WTC11 (cell line): ENCODE measurements at regions not wholly inside any gene's neighbourhood (a gene's known extent, or its start where the extent isn't known, plus 50 kb on each side); places are given as distances from the start of the nearest gene placed in this dataset.

Experiments used
- ATAC-seq: fragments of 200-7000 bp; cut with Tn5 transposase; 2 replicates; pipeline ENCODE4 v1.10.0; 2021; ENCODE audit warnings: mild to moderate bottlenecking, moderate library complexity
- CTCF ChIA-PET: fragments of 300-600 bp; sonication (Branson Sonifier 250); formaldehyde crosslinking; loops from one replicate; lab custom pipeline; 2021; ENCODE audit warnings: antibody characterized with exemption; lab: Charles Lee
- POLR2A ChIA-PET: fragments of 350-600 bp; sonication (Branson Sonifier 250); formaldehyde crosslinking; loops from one replicate; lab custom pipeline; 2021; ENCODE audit warnings: antibody characterized with exemption; lab: Charles Lee
- DNase-seq: peaks from one replicate; pipeline ENCODE4 v3.0.0; 2021; ENCODE audit warnings: low spot score
- H3K27ac Mint-ChIP-seq: 2 replicates; pipeline ENCODE4 v1.8.0; 2021; ENCODE audit warnings: mixed read lengths
- H3K27me3 Mint-ChIP-seq: 2 replicates; pipeline ENCODE4 v1.8.0; 2021; ENCODE audit warnings: low read depth, mild to moderate bottlenecking, moderate library complexity, mixed read lengths
- H3K36me3 Mint-ChIP-seq: 2 replicates; pipeline ENCODE4 v1.8.0; 2021; ENCODE audit warnings: mixed read lengths
- H3K4me1 Mint-ChIP-seq: 2 replicates; pipeline ENCODE4 v1.8.0; 2022; ENCODE audit warnings: mixed read lengths
- H3K4me3 Mint-ChIP-seq: 2 replicates; pipeline ENCODE4 v1.8.0; 2021; ENCODE audit warnings: mild to moderate bottlenecking, moderate library complexity, mixed read lengths
- H3K9me3 Mint-ChIP-seq: 2 replicates; pipeline ENCODE4 v1.8.0; 2021; ENCODE audit warnings: mixed read lengths
- ATF1 ChIP-seq: sonication (generic); formaldehyde crosslinking; IDR thresholded peaks from 2 replicates; pipeline ENCODE4 v1.8.1; 2023; ENCODE audit warnings: mild to moderate bottlenecking, moderate library complexity, missing genetic modification reagents
- ETV6 ChIP-seq: sonication (generic); formaldehyde crosslinking; IDR thresholded peaks from 2 replicates; pipeline ENCODE4 v1.8.1; 2022; ENCODE audit warnings: mild to moderate bottlenecking, missing genetic modification reagents
- KAT7 ChIP-seq: sonication (generic); formaldehyde crosslinking; IDR thresholded peaks from 2 replicates; pipeline ENCODE4 v1.8.1; 2023; ENCODE audit warnings: missing genetic modification reagents, mild to moderate bottlenecking, borderline replicate concordance
- NFATC4 ChIP-seq: fragments of 250-450 bp; sonication (Bioruptor Pico); IDR thresholded peaks from 2 replicates; pipeline ENCODE4 v1.9.0; 2021; ENCODE audit warnings: mild to moderate bottlenecking
- NR3C1 ChIP-seq: sonication (generic); formaldehyde crosslinking; conservative IDR thresholded peaks from 2 replicates; pipeline ENCODE4 v1.8.1; 2023; ENCODE audit warnings: low read depth, mild to moderate bottlenecking, missing genetic modification reagents
- OVOL2 ChIP-seq: fragments of 250-450 bp; sonication (Bioruptor Pico); IDR thresholded peaks from 2 replicates; pipeline ENCODE4 v1.9.0; 2021; ENCODE audit warnings: mild to moderate bottlenecking, borderline replicate concordance
- PRRX2 ChIP-seq: fragments of 250-450 bp; sonication (Bioruptor Pico); IDR thresholded peaks from 2 replicates; pipeline ENCODE4 v1.8.0; 2021; ENCODE audit warnings: mild to moderate bottlenecking
- SMAD4 ChIP-seq: sonication (generic); formaldehyde crosslinking; IDR thresholded peaks from 2 replicates; pipeline ENCODE4 v1.8.0; 2022; ENCODE audit warnings: mild to moderate bottlenecking, missing genetic modification reagents
- ZNF121 ChIP-seq: sonication (generic); formaldehyde crosslinking; IDR thresholded peaks from 2 replicates; pipeline ENCODE4 v1.8.0; 2023; ENCODE audit warnings: missing genetic modification reagents
- TF ChIP-seq, protein P1 (sequence below): sonication (generic); formaldehyde crosslinking; IDR thresholded peaks from 2 replicates; pipeline ENCODE4 v1.8.0; 2022; ENCODE audit warnings: mild to moderate bottlenecking, missing genetic modification reagents
- TF ChIP-seq, protein P2 (sequence below): fragments of 250-450 bp; sonication (Bioruptor Pico); IDR thresholded peaks from 2 replicates; pipeline ENCODE4 v2.1.2; 2022; ENCODE audit warnings: mild to moderate bottlenecking, moderate library complexity
- TF ChIP-seq, protein P3 (sequence below): sonication (generic); formaldehyde crosslinking; IDR thresholded peaks from 2 replicates; pipeline ENCODE4 v1.8.1; 2023; ENCODE audit warnings: mild to moderate bottlenecking, missing genetic modification reagents, borderline replicate concordance
- TF ChIP-seq, protein P4 (sequence below): sonication (generic); formaldehyde crosslinking; IDR thresholded peaks from 2 replicates; pipeline ENCODE4 v1.8.1; 2023; ENCODE audit warnings: mild to moderate bottlenecking, missing genetic modification reagents, moderate library complexity
- TF ChIP-seq, protein P5 (sequence below): fragments of 200-600 bp; IDR thresholded peaks from 2 replicates; pipeline ENCODE4 v1.8.0; 2022; ENCODE audit warnings: antibody characterized with exemption

DNA sequence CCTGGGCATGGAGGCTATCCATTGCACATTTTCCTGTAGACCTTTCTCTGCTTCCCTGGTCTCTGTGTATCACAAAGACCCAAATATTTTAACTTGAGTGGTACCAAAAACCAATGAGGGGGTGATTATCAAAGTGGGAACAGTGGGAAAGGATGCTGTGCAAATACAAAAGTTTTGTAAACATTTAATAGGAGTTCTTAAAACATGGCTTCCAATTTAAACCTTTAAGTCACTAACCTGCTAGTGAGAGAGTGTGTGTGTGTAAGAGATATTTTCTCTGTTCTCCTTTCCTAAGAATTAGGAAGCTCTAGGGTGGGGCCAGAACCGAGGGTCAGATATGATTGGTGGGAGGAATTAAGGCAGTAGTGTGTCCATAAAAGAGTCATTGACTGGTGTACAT is 64.5 kb upstream of the ARHGAP5 start (continued):
- TF ChIP-seq PRRX2 (CRISPR knock-in tag) (no peak), ETV6 (no peak), KAT7 (no peak), NFATC4 (CRISPR knock-in tag) (no peak), NR3C1 (CRISPR knock-in tag) (no peak), SMAD4 (CRISPR knock-in tag) (no peak), OVOL2 (CRISPR knock-in tag) (no peak)
- TF ChIP-seq, protein P1, sequence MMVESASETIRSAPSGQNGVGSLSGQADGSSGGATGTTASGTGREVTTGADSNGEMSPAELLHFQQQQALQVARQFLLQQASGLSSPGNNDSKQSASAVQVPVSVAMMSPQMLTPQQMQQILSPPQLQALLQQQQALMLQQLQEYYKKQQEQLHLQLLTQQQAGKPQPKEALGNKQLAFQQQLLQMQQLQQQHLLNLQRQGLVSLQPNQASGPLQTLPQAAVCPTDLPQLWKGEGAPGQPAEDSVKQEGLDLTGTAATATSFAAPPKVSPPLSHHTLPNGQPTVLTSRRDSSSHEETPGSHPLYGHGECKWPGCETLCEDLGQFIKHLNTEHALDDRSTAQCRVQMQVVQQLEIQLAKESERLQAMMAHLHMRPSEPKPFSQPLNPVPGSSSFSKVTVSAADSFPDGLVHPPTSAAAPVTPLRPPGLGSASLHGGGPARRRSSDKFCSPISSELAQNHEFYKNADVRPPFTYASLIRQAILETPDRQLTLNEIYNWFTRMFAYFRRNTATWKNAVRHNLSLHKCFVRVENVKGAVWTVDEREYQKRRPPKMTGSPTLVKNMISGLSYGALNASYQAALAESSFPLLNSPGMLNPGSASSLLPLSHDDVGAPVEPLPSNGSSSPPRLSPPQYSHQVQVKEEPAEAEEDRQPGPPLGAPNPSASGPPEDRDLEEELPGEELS, result no peak
- TF ChIP-seq, protein P2, sequence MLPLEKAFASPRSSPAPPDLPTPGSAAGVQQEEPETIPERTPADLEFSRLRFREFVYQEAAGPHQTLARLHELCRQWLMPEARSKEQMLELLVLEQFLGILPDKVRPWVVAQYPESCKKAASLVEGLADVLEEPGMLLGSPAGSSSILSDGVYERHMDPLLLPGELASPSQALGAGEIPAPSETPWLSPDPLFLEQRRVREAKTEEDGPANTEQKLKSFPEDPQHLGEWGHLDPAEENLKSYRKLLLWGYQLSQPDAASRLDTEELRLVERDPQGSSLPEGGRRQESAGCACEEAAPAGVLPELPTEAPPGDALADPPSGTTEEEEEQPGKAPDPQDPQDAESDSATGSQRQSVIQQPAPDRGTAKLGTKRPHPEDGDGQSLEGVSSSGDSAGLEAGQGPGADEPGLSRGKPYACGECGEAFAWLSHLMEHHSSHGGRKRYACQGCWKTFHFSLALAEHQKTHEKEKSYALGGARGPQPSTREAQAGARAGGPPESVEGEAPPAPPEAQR (CRISPR knock-in tag), result no peak
- TF ChIP-seq, protein P3, sequence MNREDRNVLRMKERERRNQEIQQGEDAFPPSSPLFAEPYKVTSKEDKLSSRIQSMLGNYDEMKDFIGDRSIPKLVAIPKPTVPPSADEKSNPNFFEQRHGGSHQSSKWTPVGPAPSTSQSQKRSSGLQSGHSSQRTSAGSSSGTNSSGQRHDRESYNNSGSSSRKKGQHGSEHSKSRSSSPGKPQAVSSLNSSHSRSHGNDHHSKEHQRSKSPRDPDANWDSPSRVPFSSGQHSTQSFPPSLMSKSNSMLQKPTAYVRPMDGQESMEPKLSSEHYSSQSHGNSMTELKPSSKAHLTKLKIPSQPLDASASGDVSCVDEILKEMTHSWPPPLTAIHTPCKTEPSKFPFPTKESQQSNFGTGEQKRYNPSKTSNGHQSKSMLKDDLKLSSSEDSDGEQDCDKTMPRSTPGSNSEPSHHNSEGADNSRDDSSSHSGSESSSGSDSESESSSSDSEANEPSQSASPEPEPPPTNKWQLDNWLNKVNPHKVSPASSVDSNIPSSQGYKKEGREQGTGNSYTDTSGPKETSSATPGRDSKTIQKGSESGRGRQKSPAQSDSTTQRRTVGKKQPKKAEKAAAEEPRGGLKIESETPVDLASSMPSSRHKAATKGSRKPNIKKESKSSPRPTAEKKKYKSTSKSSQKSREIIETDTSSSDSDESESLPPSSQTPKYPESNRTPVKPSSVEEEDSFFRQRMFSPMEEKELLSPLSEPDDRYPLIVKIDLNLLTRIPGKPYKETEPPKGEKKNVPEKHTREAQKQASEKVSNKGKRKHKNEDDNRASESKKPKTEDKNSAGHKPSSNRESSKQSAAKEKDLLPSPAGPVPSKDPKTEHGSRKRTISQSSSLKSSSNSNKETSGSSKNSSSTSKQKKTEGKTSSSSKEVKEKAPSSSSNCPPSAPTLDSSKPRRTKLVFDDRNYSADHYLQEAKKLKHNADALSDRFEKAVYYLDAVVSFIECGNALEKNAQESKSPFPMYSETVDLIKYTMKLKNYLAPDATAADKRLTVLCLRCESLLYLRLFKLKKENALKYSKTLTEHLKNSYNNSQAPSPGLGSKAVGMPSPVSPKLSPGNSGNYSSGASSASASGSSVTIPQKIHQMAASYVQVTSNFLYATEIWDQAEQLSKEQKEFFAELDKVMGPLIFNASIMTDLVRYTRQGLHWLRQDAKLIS, result no peak

DNA sequence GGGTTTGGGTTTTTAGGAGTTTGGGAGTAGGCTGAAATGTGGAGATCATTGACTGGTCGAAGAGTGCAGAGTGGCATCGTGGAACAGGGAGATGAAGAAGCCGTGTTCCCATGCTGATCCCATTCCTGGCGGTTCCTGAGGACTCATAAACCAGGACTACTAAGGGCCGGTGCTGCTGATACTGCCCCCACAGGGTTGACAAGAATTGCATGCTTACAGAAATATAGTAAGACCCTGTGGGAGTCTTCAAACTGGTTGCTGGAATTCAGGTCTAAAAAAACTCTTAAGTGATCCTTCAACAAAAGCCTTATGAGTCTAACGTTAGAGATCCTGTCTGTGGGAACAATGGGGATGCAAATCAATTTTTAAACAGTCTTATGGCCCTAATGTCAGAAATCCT is 64.0 kb upstream of the ARHGAP5 start:
- ChIA-PET CTCF (no interaction called here), POLR2A (no interaction called here)
- Mint-ChIP-seq H3K27ac (no peak overlapping the region), H3K4me1 (0 out of 2 replicates have a peak, but pooled peaks cover 3% of the 10 kb centered on the region), H3K27me3 (peaks cover 8% of the 10 kb centered on the region), H3K9me3 (no peaks in the 10 kb centered on the region), H3K36me3 (no peaks in the 10 kb centered on the region), H3K4me3 (no peak overlapping the region)
- ATAC-seq, result peak; percentile 97
- DNase-seq, result peak; percentile 43
- TF ChIP-seq, protein P4, sequence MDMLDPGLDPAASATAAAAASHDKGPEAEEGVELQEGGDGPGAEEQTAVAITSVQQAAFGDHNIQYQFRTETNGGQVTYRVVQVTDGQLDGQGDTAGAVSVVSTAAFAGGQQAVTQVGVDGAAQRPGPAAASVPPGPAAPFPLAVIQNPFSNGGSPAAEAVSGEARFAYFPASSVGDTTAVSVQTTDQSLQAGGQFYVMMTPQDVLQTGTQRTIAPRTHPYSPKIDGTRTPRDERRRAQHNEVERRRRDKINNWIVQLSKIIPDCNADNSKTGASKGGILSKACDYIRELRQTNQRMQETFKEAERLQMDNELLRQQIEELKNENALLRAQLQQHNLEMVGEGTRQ (CRISPR knock-in tag), result no peak
- TF ChIP-seq, protein P5, sequence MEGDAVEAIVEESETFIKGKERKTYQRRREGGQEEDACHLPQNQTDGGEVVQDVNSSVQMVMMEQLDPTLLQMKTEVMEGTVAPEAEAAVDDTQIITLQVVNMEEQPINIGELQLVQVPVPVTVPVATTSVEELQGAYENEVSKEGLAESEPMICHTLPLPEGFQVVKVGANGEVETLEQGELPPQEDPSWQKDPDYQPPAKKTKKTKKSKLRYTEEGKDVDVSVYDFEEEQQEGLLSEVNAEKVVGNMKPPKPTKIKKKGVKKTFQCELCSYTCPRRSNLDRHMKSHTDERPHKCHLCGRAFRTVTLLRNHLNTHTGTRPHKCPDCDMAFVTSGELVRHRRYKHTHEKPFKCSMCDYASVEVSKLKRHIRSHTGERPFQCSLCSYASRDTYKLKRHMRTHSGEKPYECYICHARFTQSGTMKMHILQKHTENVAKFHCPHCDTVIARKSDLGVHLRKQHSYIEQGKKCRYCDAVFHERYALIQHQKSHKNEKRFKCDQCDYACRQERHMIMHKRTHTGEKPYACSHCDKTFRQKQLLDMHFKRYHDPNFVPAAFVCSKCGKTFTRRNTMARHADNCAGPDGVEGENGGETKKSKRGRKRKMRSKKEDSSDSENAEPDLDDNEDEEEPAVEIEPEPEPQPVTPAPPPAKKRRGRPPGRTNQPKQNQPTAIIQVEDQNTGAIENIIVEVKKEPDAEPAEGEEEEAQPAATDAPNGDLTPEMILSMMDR, result peak; percentile 16; the same call in 1 of the 2 replicates

DNA sequence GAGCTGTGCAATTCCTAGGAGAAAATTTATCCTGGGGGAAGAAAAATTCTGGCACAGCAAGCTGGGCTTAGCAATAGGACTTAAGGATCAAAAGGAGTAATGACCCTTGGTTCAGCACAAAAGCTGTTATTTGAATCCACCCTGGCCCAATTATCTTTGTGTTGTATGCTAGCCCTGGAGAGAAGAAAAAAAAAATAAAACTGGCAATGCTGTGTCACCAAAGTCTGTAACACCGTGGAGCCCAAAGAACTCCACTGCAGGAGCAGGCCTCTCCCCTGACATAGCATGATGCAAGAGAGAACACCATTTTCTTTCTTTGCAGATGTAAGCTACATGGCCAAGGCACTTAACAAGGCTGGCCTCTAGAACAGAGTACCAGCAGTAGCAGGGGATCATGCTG is 63.0 kb upstream of the ARHGAP5 start:
- ChIA-PET CTCF (no interaction called here), POLR2A (no interaction called here)
- H3K4me1 Mint-ChIP-seq, result peaks cover 10% of the 10 kb centered on the region
- H3K9me3 Mint-ChIP-seq, result no peaks in the 10 kb centered on the region
- no peaks in the 10 kb centered on the region for H3K36me3 Mint-ChIP-seq
- H3K27ac Mint-ChIP-seq, result no peak overlapping the region
- H3K4me3 Mint-ChIP-seq, result no peak overlapping the region
- DNase-seq (no peak), ATAC-seq (no peak)
- TF ChIP-seq ZNF121 (CRISPR knock-in tag) (0 out of 2 replicates have a peak, but pooled peaks have one; percentile 65), ATF1 (no peak)
- TF ChIP-seq, protein P1, result no peak
- H3K27me3 Mint-ChIP-seq, result peaks cover 2% of the 10 kb centered on the region
